ENCODE measurements at regions not wholly inside any gene's neighbourhood (a gene's known extent, or its start where the extent isn't known, plus 50 kb on each side); places are given as distances from the start of the nearest gene placed in this dataset.

DNA sequence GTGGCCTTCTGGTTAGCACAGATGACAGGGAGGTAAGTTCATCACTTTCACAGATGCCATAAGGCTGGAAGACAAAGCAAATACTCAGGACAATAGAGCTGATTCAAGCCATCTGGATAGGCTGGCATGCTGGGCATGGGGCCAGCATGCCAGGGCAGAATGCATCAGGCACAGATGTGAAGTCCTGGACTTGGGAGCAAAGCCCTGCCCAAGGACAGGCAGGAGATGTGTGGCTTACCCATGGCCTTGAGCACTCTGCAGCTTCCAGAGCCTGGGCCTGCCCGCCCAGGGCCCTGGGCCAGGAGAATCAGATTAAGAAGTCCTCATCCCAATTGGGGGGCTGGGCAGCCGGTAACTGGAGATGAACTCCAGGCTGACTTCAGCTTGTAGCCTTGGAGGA lies 135.7 kb upstream of the ZC3H12A start:
- H3K27ac ChIP-seq (ENCODE audit: low read depth in 1 of 2, low read length in 1 of 2) = no peak overlapping the region
- H3K4me3 ChIP-seq = no peak overlapping the region
- H3K9me3 ChIP-seq (ENCODE audit: control insufficient read depth in 4 of 4, insufficient read depth in 3 of 4, low read length in 3 of 4) = peaks cover 0 to 8% (median 3%) of the 10 kb centered on the region in 4 donors
- H3K27me3 ChIP-seq (ENCODE audit: control insufficient read depth in 3 of 3, insufficient read depth in 3 of 3, low read length in 2 of 3) = peaks cover 0 to 10% (median 0%) of the 10 kb centered on the region in 3 donors
- 83 to 89% methylated on average over 2 of the region's 2 CpGs for WGBS, 2 donors
- H3K9ac ChIP-seq (ENCODE audit: insufficient read depth in 1 of 2, low read length in 2 of 2) = no peak overlapping the region
- TF ChIP-seq, protein P1, sequence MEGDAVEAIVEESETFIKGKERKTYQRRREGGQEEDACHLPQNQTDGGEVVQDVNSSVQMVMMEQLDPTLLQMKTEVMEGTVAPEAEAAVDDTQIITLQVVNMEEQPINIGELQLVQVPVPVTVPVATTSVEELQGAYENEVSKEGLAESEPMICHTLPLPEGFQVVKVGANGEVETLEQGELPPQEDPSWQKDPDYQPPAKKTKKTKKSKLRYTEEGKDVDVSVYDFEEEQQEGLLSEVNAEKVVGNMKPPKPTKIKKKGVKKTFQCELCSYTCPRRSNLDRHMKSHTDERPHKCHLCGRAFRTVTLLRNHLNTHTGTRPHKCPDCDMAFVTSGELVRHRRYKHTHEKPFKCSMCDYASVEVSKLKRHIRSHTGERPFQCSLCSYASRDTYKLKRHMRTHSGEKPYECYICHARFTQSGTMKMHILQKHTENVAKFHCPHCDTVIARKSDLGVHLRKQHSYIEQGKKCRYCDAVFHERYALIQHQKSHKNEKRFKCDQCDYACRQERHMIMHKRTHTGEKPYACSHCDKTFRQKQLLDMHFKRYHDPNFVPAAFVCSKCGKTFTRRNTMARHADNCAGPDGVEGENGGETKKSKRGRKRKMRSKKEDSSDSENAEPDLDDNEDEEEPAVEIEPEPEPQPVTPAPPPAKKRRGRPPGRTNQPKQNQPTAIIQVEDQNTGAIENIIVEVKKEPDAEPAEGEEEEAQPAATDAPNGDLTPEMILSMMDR (IDR thresholded peaks at IDR 0.05; ENCODE audit: control extremely low read depth, extremely low read depth) = no peak
- ATAC-seq (ENCODE audit: insufficient read depth, low FRiP score) = no peak
- H3K4me1 ChIP-seq (ENCODE audit: control insufficient read depth in 5 of 5, insufficient read depth in 5 of 5, low read length in 5 of 5) = no peaks in the 10 kb centered on the region
- no peaks in the 10 kb centered on the region for H3K36me3 ChIP-seq (ENCODE audit: control insufficient read depth in 4 of 4, insufficient read depth in 4 of 4, low read length in 4 of 4)
- no peak for DNase-seq

DNA sequence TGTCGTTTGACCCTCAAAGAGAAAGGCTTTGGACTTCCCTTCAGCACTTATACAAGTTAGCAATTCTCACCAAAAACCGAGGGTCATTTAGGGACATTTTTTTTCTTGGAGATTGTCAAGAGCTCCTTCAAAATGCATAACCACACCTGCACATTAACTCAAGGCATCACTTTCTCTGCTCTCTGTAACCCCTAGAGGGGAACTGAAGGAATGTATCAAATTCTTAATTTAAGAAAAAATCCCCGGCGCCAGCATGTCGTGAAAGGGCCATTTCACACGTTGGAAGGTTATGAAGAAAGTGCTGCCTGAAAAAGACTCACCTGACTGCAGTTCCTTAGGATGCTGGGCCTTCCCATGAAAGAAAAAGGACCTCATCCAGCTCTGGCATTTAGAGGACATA lies 131.6 kb upstream of the ZC3H12A start:
- peaks cover 0 to 1% (median 0%) of the 10 kb centered on the region in 4 donors for H3K9me3 ChIP-seq (ENCODE audit: control insufficient read depth in 4 of 4, insufficient read depth in 3 of 4, low read length in 3 of 4)
- DNase-seq (no peak), ATAC-seq (ENCODE audit: insufficient read depth, low FRiP score) (no peak)
- TF ChIP-seq, protein P1 (IDR thresholded peaks at IDR 0.05; ENCODE audit: control extremely low read depth, extremely low read depth) = no peak
- no peaks in the 10 kb centered on the region for H3K4me1 ChIP-seq (ENCODE audit: control insufficient read depth in 5 of 5, insufficient read depth in 5 of 5, low read length in 5 of 5)
- no peaks in the 10 kb centered on the region for H3K36me3 ChIP-seq (ENCODE audit: control insufficient read depth in 4 of 4, insufficient read depth in 4 of 4, low read length in 4 of 4)
- no peak overlapping the region for H3K27ac ChIP-seq (ENCODE audit: low read depth in 1 of 2, low read length in 1 of 2)
- 30 to 36% methylated on average over 6 of the region's 6 CpGs for WGBS, 2 donors
- H3K27me3 ChIP-seq (ENCODE audit: control insufficient read depth in 3 of 3, insufficient read depth in 3 of 3, low read length in 2 of 3) = peaks cover 0 to 8% (median 0%) of the 10 kb centered on the region in 3 donors
- no peak overlapping the region for H3K9ac ChIP-seq (ENCODE audit: insufficient read depth in 1 of 2, low read length in 2 of 2)
- no peak overlapping the region for H3K4me3 ChIP-seq

DNA sequence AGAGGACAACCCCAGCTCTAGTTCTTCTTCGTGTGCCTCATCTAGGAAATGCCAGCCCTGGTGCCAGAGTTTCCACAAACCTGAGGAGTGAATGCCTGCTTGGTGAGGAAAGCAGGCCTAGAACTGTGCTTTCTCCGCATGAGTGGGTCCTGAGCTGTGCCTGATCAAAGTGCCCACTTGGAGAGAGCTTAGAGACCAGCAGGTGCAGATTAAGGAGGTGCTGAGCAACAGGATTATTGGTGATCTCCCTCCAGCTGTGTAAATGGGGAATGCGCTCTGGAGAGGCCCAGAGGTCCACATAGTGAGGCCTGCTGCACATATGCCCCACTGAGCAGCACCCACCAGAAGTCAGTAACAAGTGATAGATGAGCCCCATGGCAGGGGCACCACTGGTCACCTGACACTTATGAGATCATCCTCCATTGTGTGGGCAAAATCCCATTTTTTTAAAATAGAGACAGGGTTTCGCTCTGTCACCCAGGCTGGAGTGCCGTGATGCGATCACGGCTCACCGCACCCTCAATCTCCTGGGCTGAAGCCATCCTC lies 127.2 kb upstream of the ZC3H12A start:
- WGBS, 2 donors = 86 to 92% methylated on average over 8 of the region's 8 CpGs
- Histone ChIP-seq H3K9me3 (ENCODE audit: control insufficient read depth in 4 of 4, insufficient read depth in 3 of 4, low read length in 3 of 4) (no peaks in the 10 kb centered on the region), H3K9ac (ENCODE audit: insufficient read depth in 1 of 2, low read length in 2 of 2) (no peak overlapping the region), H3K27me3 (ENCODE audit: control insufficient read depth in 3 of 3, insufficient read depth in 3 of 3, low read length in 2 of 3) (peaks cover 0 to 4% (median 0%) of the 10 kb centered on the region in 3 donors), H3K27ac (ENCODE audit: low read depth in 1 of 2, low read length in 1 of 2) (no peak overlapping the region), H3K4me1 (ENCODE audit: control insufficient read depth in 5 of 5, insufficient read depth in 5 of 5, low read length in 5 of 5) (peaks cover 0 to 2% (median 0%) of the 10 kb centered on the region in 5 donors), H3K4me3 (no peak overlapping the region), H3K36me3 (ENCODE audit: control insufficient read depth in 4 of 4, insufficient read depth in 4 of 4, low read length in 4 of 4) (no peaks in the 10 kb centered on the region)
- no peak for ATAC-seq (ENCODE audit: insufficient read depth, low FRiP score)
- TF ChIP-seq, protein P1 (IDR thresholded peaks at IDR 0.05; ENCODE audit: control extremely low read depth, extremely low read depth) = no peak
- DNase-seq = no peak

DNA sequence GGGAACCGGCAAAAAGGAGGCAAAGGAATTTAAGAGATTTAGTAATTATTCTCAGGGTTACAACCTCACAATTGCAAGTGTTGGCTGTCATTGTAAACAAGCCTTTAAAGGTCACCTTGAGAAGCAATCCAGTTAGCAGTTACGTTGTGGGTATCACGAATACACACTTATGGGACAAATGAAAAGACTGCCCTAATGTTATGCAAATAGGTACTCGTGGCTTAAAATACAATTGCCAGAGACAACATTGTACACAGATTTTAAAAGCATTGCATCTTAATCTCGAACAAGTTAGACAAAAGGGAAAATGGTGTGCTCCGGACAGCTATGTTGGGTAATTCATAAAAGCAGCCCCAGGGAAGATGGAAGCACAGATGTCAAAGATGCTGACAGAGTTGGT lies 120.5 kb upstream of the ZC3H12A start:
- DNase-seq (no peak), ATAC-seq (ENCODE audit: insufficient read depth, low FRiP score) (no peak)
- no peak overlapping the region for H3K27ac ChIP-seq (ENCODE audit: low read depth in 1 of 2, low read length in 1 of 2)
- no peaks in the 10 kb centered on the region for H3K36me3 ChIP-seq (ENCODE audit: control insufficient read depth in 4 of 4, insufficient read depth in 4 of 4, low read length in 4 of 4)
- H3K4me3 ChIP-seq = no peak overlapping the region
- H3K27me3 ChIP-seq (ENCODE audit: control insufficient read depth in 3 of 3, insufficient read depth in 3 of 3, low read length in 2 of 3) = peaks cover 0 to 7% (median 3%) of the 10 kb centered on the region in 3 donors
- no peaks in the 10 kb centered on the region for H3K9me3 ChIP-seq (ENCODE audit: control insufficient read depth in 4 of 4, insufficient read depth in 3 of 4, low read length in 3 of 4)
- no peaks in the 10 kb centered on the region for H3K4me1 ChIP-seq (ENCODE audit: control insufficient read depth in 5 of 5, insufficient read depth in 5 of 5, low read length in 5 of 5)
- TF ChIP-seq, protein P1 (IDR thresholded peaks at IDR 0.05; ENCODE audit: control extremely low read depth, extremely low read depth) = no peak
- WGBS, 2 donors = 55 to 66% methylated on average over 6 of the region's 6 CpGs
- no peak overlapping the region for H3K9ac ChIP-seq (ENCODE audit: insufficient read depth in 1 of 2, low read length in 2 of 2)

Data from lung (tissue), 11 donors.